B cell (primary cell): ENCODE measurements at regions not wholly inside any gene's neighbourhood (a gene's known extent, or its start where the extent isn't known, plus 50 kb on each side); places are given as distances from the start of the nearest gene placed in this dataset.

Source experiments
- ATAC-seq: fragments of 200-7000 bp; cut with Tn5 transposase; one replicate; pipeline ENCODE4 v1.10.0; 2021; ENCODE audit warnings: low read depth, mild to moderate bottlenecking, moderate number of reproducible peaks, moderate library complexity
- CTCF ChIA-PET: fragments of 350-600 bp; sonication (Branson Sonifier 250); formaldehyde crosslinking; loops from one replicate; lab custom pipeline; 2021; ENCODE audit warnings: antibody characterized with exemption, inconsistent platforms; lab: Charles Lee
- POLR2A ChIA-PET: fragments of 350-600 bp; sonication (Branson Sonifier 250); formaldehyde crosslinking; loops from one replicate; lab custom pipeline; 2021; ENCODE audit warnings: antibody characterized with exemption; lab: Charles Lee
- DNase-seq: peaks from one replicate; pipeline ENCODE4 v3.0.0; 2013
- H2AFZ ChIP-seq: 2 replicates; pipeline ENCODE4 v1.6.1; 2012; ENCODE audit warnings: mild to moderate bottlenecking, low read depth, low read length; ENCODE audit not compliant: insufficient read depth, poor library complexity, severe bottlenecking
- H3K27ac ChIP-seq, 2 donors: 1 replicate in 1 of 2; 2 replicates in 1 of 2; pipeline ENCODE4 v1.5.1; 2012 to 2013; ENCODE audit warnings: low read length in 2 of 2, mild to moderate bottlenecking in 2 of 2, moderate library complexity in 1 of 2
- H3K27me3 ChIP-seq, 4 experiments: fragments of 200-600 bp in 1 of 4; sonication (generic) in 1 of 4; replicated peaks in 1 of 4; 1 replicate in 2 of 4; 2 replicates in 2 of 4; pipeline versions ENCODE4 v1.6.1 to v1.7.0; 2013 to 2016; ENCODE audit warnings: low read length in 3 of 4, mild to moderate bottlenecking in 2 of 4, mixed read lengths in 1 of 4, moderate library complexity in 1 of 4; ENCODE audit not compliant: insufficient read depth in 4 of 4, control insufficient read depth in 3 of 4; ENCODE audit errors: control extremely low read depth in 1 of 4
- H3K36me3 ChIP-seq, 2 experiments: replicated peaks in 1 of 2; 1 replicate in 1 of 2; 2 replicates in 1 of 2; pipeline versions ENCODE4 v1.6.1 to v1.7.1; 2013; ENCODE audit warnings: low read length in 1 of 2; ENCODE audit not compliant: insufficient read depth in 2 of 2, control insufficient read depth in 1 of 2; ENCODE audit errors: control extremely low read depth in 1 of 2, extremely low read depth in 1 of 2
- H3K4me1 ChIP-seq, 2 donors: fragments of 200-600 bp in 1 of 2; sonication (generic) in 1 of 2; 1 replicate in 1 of 2; 2 replicates in 1 of 2; pipeline versions ENCODE4 v1.5.1 to v1.6.1; 2013 to 2017; ENCODE audit warnings: low read length in 2 of 2; ENCODE audit not compliant: control insufficient read depth in 2 of 2, insufficient read depth in 2 of 2
- H3K4me2 ChIP-seq: replicated peaks from 2 replicates; pipeline ENCODE3; 2012; ENCODE audit warnings: mild to moderate bottlenecking, low read depth, low read length; ENCODE audit not compliant: poor library complexity, severe bottlenecking
- H3K4me3 ChIP-seq, 5 experiments: fragments of 200-600 bp in 1 of 5; sonication (generic) in 1 of 5; 1 replicate in 3 of 5; 2 replicates in 2 of 5; pipeline versions ENCODE4 v1.5.1 to v1.7.0; 2011 to 2016; ENCODE audit warnings: low read length in 4 of 5, mild to moderate bottlenecking in 4 of 5, low read depth in 2 of 5, control low read depth in 1 of 5, moderate library complexity in 1 of 5; ENCODE audit not compliant: insufficient read depth in 1 of 5; ENCODE audit errors: control extremely low read depth in 1 of 5, extremely low read depth in 1 of 5
- H3K79me2 ChIP-seq: fragments of 200-600 bp; sonication (generic); one replicate; pipeline ENCODE4 v1.6.0; 2016; ENCODE audit warnings: low read length; ENCODE audit not compliant: control insufficient read depth, insufficient read depth
- H3K9ac ChIP-seq: fragments of 200-600 bp; sonication (generic); 2 replicates; pipeline ENCODE4 v1.6.1; 2017; ENCODE audit warnings: mild to moderate bottlenecking, low read length, moderate library complexity
- H3K9me3 ChIP-seq, 3 donors: one replicate each; pipeline versions ENCODE4 v1.6.1 to v1.7.1; 2013; ENCODE audit warnings: low read length in 2 of 3; ENCODE audit not compliant: control insufficient read depth in 2 of 3, insufficient read depth in 1 of 3; ENCODE audit errors: control extremely low read depth in 1 of 3
- H4K20me1 ChIP-seq: 2 replicates; pipeline ENCODE4 v1.6.0; 2012; ENCODE audit warnings: mild to moderate bottlenecking, low read length; ENCODE audit not compliant: insufficient read depth, control insufficient read depth, poor library complexity, severe bottlenecking
- H3K27ac Mint-ChIP-seq: one replicate; pipeline ENCODE4 v1.8.0; 2021; ENCODE audit warnings: mixed read lengths
- H3K27me3 Mint-ChIP-seq: one replicate; pipeline ENCODE4 v1.8.0; 2021; ENCODE audit warnings: mixed read lengths
- H3K4me1 Mint-ChIP-seq: one replicate; pipeline ENCODE4 v1.8.0; 2021; ENCODE audit warnings: mixed read lengths
- H3K4me3 Mint-ChIP-seq: one replicate; pipeline ENCODE4 v1.8.0; 2021; ENCODE audit warnings: mixed read lengths
- H3K9me3 Mint-ChIP-seq: one replicate; pipeline ENCODE4 v1.8.0; 2022; ENCODE audit warnings: mixed read lengths; ENCODE audit not compliant: insufficient read depth
- CTCF ChIP-seq: fragments of 200-600 bp; IDR thresholded peaks from one replicate; pipeline ENCODE4 v1.8.0; 2022; ENCODE audit warnings: antibody characterized with exemption, mild to moderate bottlenecking
- EZH2 ChIP-seq: IDR thresholded peaks from 2 replicates; pipeline ENCODE4 v1.6.1; 2012; ENCODE audit warnings: borderline replicate concordance, low read depth, mild to moderate bottlenecking, moderate library complexity, low read length; ENCODE audit not compliant: insufficient read depth, poor library complexity, severe bottlenecking
- WGBS: methylation state at CpG from one replicate; pipeline ENCODE4 v1.1.5; 2013; ENCODE audit warnings: missing lambda C conversion rate; ENCODE audit not compliant: insufficient coverage; 5-methylcytosine and 5-hydroxymethylcytosine counted together
- intact Hi-C: fragments of 100-400 bp; cut with micrococcal nuclease; formaldehyde crosslinking; loops from one replicate; pipeline ENCODE4 v1.10.0; 2022

DNA sequence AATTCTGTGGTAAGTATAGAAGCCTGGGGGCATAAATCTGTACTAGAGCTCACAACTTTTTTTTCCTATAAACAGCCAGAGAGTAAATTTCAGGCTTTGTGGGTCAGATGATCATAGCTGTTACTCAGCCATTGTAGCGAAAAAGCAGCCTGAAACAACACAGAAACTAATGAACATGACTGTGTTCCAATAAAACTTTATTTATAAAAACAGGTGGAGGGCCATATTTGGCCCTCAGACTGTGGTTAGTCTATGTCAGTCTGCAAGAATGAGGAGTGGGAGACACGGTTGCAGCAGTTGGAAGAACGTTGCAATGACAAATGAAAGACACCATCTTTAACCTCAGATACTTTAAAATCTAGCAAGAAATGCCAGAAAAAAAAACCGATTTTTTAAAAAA lies 389.6 kb upstream of the PRKCQ start:
- H3K36me3 ChIP-seq, result no peaks in the 10 kb centered on the region
- Mint-ChIP-seq H3K9me3 (no peaks in the 10 kb centered on the region), H3K4me3 (no peak overlapping the region), H3K27me3 (peaks cover 17% of the 10 kb centered on the region), H3K27ac (no peak overlapping the region), H3K4me1 (no peaks in the 10 kb centered on the region)
- TF ChIP-seq CTCF, result no peak
- no peak overlapping the region for H3K4me2 ChIP-seq
- H3K27ac ChIP-seq, result no peak overlapping the region
- ChIA-PET POLR2A (no interaction called here), CTCF (no interaction called here)
- peaks cover 0 to 4% (median 0%) of the 10 kb centered on the region in 4 experiments for H3K27me3 ChIP-seq
- ATAC-seq (no peak), DNase-seq (no peak)
- 80% methylated on average over 1 of the region's 4 CpGs for WGBS
- H3K4me3 ChIP-seq, result no peak overlapping the region
- no peaks in the 10 kb centered on the region for H3K4me1 ChIP-seq
- no peak overlapping the region for H3K9ac ChIP-seq
- no peaks in the 10 kb centered on the region for H3K79me2 ChIP-seq
- H3K9me3 ChIP-seq, result no peaks in the 10 kb centered on the region
- H4K20me1 ChIP-seq, result no peaks in the 10 kb centered on the region
- intact Hi-C loops, result loop anchor here (5.0 kb wide), 1 partner anchor 52 kb away; no protein-coding TSS in a partner anchor
- H2AFZ ChIP-seq, result no peak overlapping the region

- Histone ChIP-seq H3K9me3 (no peaks in the 10 kb centered on the region), H3K27me3 (peaks cover 0 to 7% (median 0%) of the 10 kb centered on the region in 4 experiments), H3K4me1 (no peaks in the 10 kb centered on the region), H3K9ac (no peak overlapping the region), H3K4me2 (no peak overlapping the region), H4K20me1 (no peaks in the 10 kb centered on the region), H3K4me3 (no peak overlapping the region), H3K27ac (no peak overlapping the region), H3K36me3 (no peaks in the 10 kb centered on the region), H2AFZ (no peak overlapping the region), H3K79me2 (no peaks in the 10 kb centered on the region)
- H3K9me3 Mint-ChIP-seq, result no peaks in the 10 kb centered on the region
- CTCF ChIA-PET, result interaction anchor here (1.5 kb wide), 1 partner anchor 44 kb away, joined by 3 read pairs; no protein-coding TSS in a partner anchor
- TF ChIP-seq CTCF (no peak), EZH2 (no peak)
- DNase-seq (no peak), ATAC-seq (no peak)
- peaks cover 25% of the 10 kb centered on the region for H3K27me3 Mint-ChIP-seq
- intact Hi-C loops, result no loop called here
- H3K27ac Mint-ChIP-seq, result no peak overlapping the region
- POLR2A ChIA-PET, result no interaction called here
- WGBS, result 92% methylated on average over 2 of the region's 4 CpGs
- no peaks in the 10 kb centered on the region for H3K4me1 Mint-ChIP-seq
- H3K4me3 Mint-ChIP-seq, result no peak overlapping the region
Measured at GRCh38 chr10:6964543-6964942, 384.5 kb upstream of the PRKCQ start.
